ENCODE measurements at regions not wholly inside any gene's neighbourhood (a gene's known extent, or its start where the extent isn't known, plus 50 kb on each side); places are given as distances from the start of the nearest gene placed in this dataset.

GRCh38 chr15:88341653-88342052, 85.1 kb upstream of the NTRK3 start:
- Histone ChIP-seq H4K8ac (ENCODE audit: extremely low read depth, insufficient read depth, low read length) (no peak overlapping the region), H3K56ac (replicated peaks; ENCODE audit: insufficient read length, low read depth, low read length) (no peak overlapping the region), H3K4me2 (ENCODE audit: insufficient read depth in 1 of 2, low read depth in 2 of 2, low read length in 2 of 2) (no peak overlapping the region), H3K23ac (ENCODE audit: insufficient read length) (no peak overlapping the region), H3K23me2 (ENCODE audit: low read depth, low read length) (no peaks in the 10 kb centered on the region), H2BK5ac (ENCODE audit: low read depth, low read length) (no peak overlapping the region), H3K4me3 (ENCODE audit: extremely low read depth in 1 of 4, insufficient read depth in 2 of 4, low read depth in 3 of 4, low read length in 4 of 4) (no peak overlapping the region), H3K14ac (ENCODE audit: insufficient read length) (no peak overlapping the region), H2BK120ac (replicated peaks; ENCODE audit: low read depth, low read length) (no peak overlapping the region), H2AK5ac (ENCODE audit: low read depth, low read length) (no peak overlapping the region), H3K79me1 (ENCODE audit: low read depth, low read length) (no peaks in the 10 kb centered on the region), H4K20me1 (replicated peaks in 1 of 2; ENCODE audit: control insufficient read depth in 1 of 2, insufficient read depth in 2 of 2, low read length in 2 of 2) (no peaks in the 10 kb centered on the region), H2BK15ac (ENCODE audit: low read length) (no peak overlapping the region), H2AFZ (ENCODE audit: low read length) (no peak overlapping the region), H3K18ac (ENCODE audit: extremely low read depth, low read length) (no peak overlapping the region), H4K5ac (ENCODE audit: insufficient read length, low read depth, low read length) (no peak overlapping the region), H3K27me3 (replicated peaks in 1 of 4; ENCODE audit: control insufficient read depth in 3 of 4, extremely low read depth in 1 of 4, insufficient read depth in 3 of 4, low read length in 3 of 4) (no peaks in the 10 kb centered on the region; a peak in 1 of 7 replicates), H3K9me3 (ENCODE audit: insufficient read depth in 2 of 2, low read depth in 1 of 2, low read length in 1 of 2) (no peaks in the 10 kb centered on the region), H3K4me1 (replicated peaks in 1 of 4; ENCODE audit: control insufficient read depth in 3 of 4, insufficient read depth in 4 of 4, low read length in 3 of 4) (no peaks in the 10 kb centered on the region; a peak in 1 of 7 replicates), H3K36me3 (ENCODE audit: control insufficient read depth in 2 of 4, insufficient read depth in 4 of 4, low read length in 3 of 4) (no peaks in the 10 kb centered on the region), H4K91ac (replicated peaks; ENCODE audit: insufficient read length, low read length) (no peak overlapping the region), H3K4ac (replicated peaks; ENCODE audit: insufficient read length, low read depth, low read length) (no peak overlapping the region), H3K9ac (replicated peaks in 1 of 4; ENCODE audit: extremely low read depth in 1 of 4, low read depth in 3 of 4, low read length in 3 of 4) (no peak overlapping the region), H3K79me2 (ENCODE audit: control insufficient read depth in 1 of 2, insufficient read depth in 2 of 2, low read length in 2 of 2) (no peaks in the 10 kb centered on the region), H2BK12ac (ENCODE audit: low read depth, low read length) (no peak overlapping the region), H3K27ac (ENCODE audit: low read depth, low read length) (no peak overlapping the region), H2BK20ac (ENCODE audit: low read length) (no peak overlapping the region)
- DNase-seq (ENCODE audit: low read depth in 1 of 2, low spot score in 2 of 2): no peak
- no peak for TF ChIP-seq CTBP2 (IDR thresholded peaks at IDR 0.05; ENCODE audit: borderline replicate concordance, insufficient read depth, insufficient read length, low read length)
- no peak for TF ChIP-seq TCF12 (IDR thresholded peaks at IDR 0.05; ENCODE audit: low read depth, low read length)
- TF ChIP-seq ASH2L (IDR thresholded peaks at IDR 0.05; ENCODE audit: low read length): no peak
- TF ChIP-seq E2F6 (IDR thresholded peaks at IDR 0.05): no peak
- TF ChIP-seq EGR1 (IDR thresholded peaks at IDR 0.05; ENCODE audit: borderline replicate concordance, low read depth, low read length): no peak
- TF ChIP-seq CREB1 (IDR thresholded peaks at IDR 0.05): no peak
- no peak for TF ChIP-seq CBX8 (IDR thresholded peaks at IDR 0.05; ENCODE audit: borderline replicate concordance, low read depth, low read length)
- TF ChIP-seq POU5F1 (IDR thresholded peaks at IDR 0.05; ENCODE audit: low read depth, low read length): no peak
- TF ChIP-seq BACH1 (IDR thresholded peaks at IDR 0.05; ENCODE audit: low read length): no peak
- TF ChIP-seq CEBPB (IDR thresholded peaks at IDR 0.05; ENCODE audit: low read depth, low read length): no peak
- no peak for TF ChIP-seq KDM5A (IDR thresholded peaks at IDR 0.05; ENCODE audit: low read length)
- TF ChIP-seq NANOG (IDR thresholded peaks at IDR 0.05; ENCODE audit: insufficient read depth, low read depth, low read length, poor library complexity, severe bottlenecking): no peak
- TF ChIP-seq BRCA1 (IDR thresholded peaks at IDR 0.05; ENCODE audit: low read depth, low read length): no peak
- no peak for TF ChIP-seq JUN (IDR thresholded peaks at IDR 0.05; ENCODE audit: low read depth, low read length)
- CTCF ChIA-PET (ENCODE audit: partially characterized antibody): interaction anchor here (2.1 kb wide), 1 partner anchor 10 kb away, joined by 8 read pairs; no protein-coding TSS in a partner anchor
- POLR2A ChIA-PET (ENCODE audit: partially characterized antibody): no interaction called here
- WGBS, 2 experiments (ENCODE audit: extremely low coverage in 1 of 2, insufficient coverage in 1 of 2, insufficient read length in 1 of 2, insufficient replicate concordance in 2 of 2, low coverage in 1 of 2, low lambda C conversion rate in 2 of 2, missing lambda C conversion rate in 1 of 2): 83% methylated on average over 2 of the region's 2 CpGs; no CpG with 5 or more reads in 1 of the 2 experiments
- no peak for FAIRE-seq
